Panc1 (cell line): ENCODE measurements at regions not wholly inside any gene's neighbourhood (a gene's known extent, or its start where the extent isn't known, plus 50 kb on each side); places are given as distances from the start of the nearest gene placed in this dataset.

Experiments used
- ATAC-seq: fragments of 200-7000 bp; cut with Tn5 transposase; 2 replicates; pipeline ENCODE4 v1.9.1; 2020; ENCODE audit warnings: mild to moderate bottlenecking, moderate library complexity
- BruUV-seq: library from RNA; stranded (reverse); fragments of 400-500 nt; replicated peaks from 2 replicates; lab custom pipeline; 2021; lab: Mats Ljungman, UMichigan
- CTCF ChIA-PET: fragments of 300-600 bp; sonication (Branson Sonifier 250); formaldehyde crosslinking; loops from one replicate; lab custom pipeline; 2022; ENCODE audit warnings: antibody characterized with exemption; lab: Charles Lee
- POLR2A ChIA-PET: fragments of 300-600 bp; sonication (Branson Sonifier 250); formaldehyde crosslinking; loops from one replicate; lab custom pipeline; 2022; ENCODE audit warnings: antibody characterized with exemption; lab: Charles Lee
- DNase-seq: peaks from one replicate; pipeline ENCODE4 v3.0.0-alpha.2; 2010; ENCODE audit warnings: low read depth, low spot score
- H3K27ac ChIP-seq: 2 replicates; pipeline ENCODE4 v1.5.1; 2011; ENCODE audit warnings: mild to moderate bottlenecking, low read length, inconsistent platforms
- H3K27me3 ChIP-seq: fragments of 200-500 bp; sonication (Bioruptor generic); 2 replicates; pipeline ENCODE4 v1.6.0; 2014; ENCODE audit warnings: low read length, inconsistent platforms; ENCODE audit not compliant: control insufficient read depth, insufficient read depth
- H3K36me3 ChIP-seq: fragments of 200-500 bp; sonication (Bioruptor generic); 2 replicates; pipeline ENCODE4 v1.5.1; 2014; ENCODE audit warnings: inconsistent platforms, mild to moderate bottlenecking, low read length, moderate library complexity; ENCODE audit not compliant: control insufficient read depth, insufficient read depth
- H3K4me1 ChIP-seq: 2 replicates; pipeline ENCODE4 v1.5.1; 2011; ENCODE audit warnings: inconsistent platforms, mild to moderate bottlenecking, low read length, moderate library complexity; ENCODE audit not compliant: control insufficient read depth, insufficient read depth
- H3K4me3 ChIP-seq, 2 experiments: 2 replicates each; pipeline ENCODE4 v1.5.1; 2011 to 2012; ENCODE audit warnings: low read depth in 2 of 2, low read length in 2 of 2, mild to moderate bottlenecking in 2 of 2, inconsistent platforms in 1 of 2, moderate library complexity in 1 of 2
- H3K9me3 ChIP-seq: fragments of 200-500 bp; sonication (Bioruptor generic); 2 replicates; pipeline ENCODE4 v1.5.1; 2014; ENCODE audit warnings: low read depth, mild to moderate bottlenecking, inconsistent platforms, low read length, moderate library complexity; ENCODE audit not compliant: control insufficient read depth, insufficient read depth
- CTCF ChIP-seq: fragments of 450-650 bp; IDR thresholded peaks from 2 replicates; pipeline ENCODE4 v1.5.1; 2017; ENCODE audit warnings: mild to moderate bottlenecking
- POLR2AphosphoS5 ChIP-seq: IDR thresholded peaks from 2 replicates; pipeline ENCODE4 v1.6.1; 2012; ENCODE audit warnings: mild to moderate bottlenecking, low read depth, low read length, moderate library complexity
- REST ChIP-seq, 2 experiments: IDR thresholded peaks; 2 replicates each; pipeline ENCODE4 v1.6.1; 2011 to 2012; ENCODE audit warnings: low read depth in 2 of 2, control low read depth in 1 of 2, low read length in 1 of 2, mild to moderate bottlenecking in 1 of 2, moderate library complexity in 1 of 2; ENCODE audit not compliant: insufficient read depth in 1 of 2
- SIN3A ChIP-seq: IDR thresholded peaks from 2 replicates; pipeline ENCODE4 v1.6.1; 2012; ENCODE audit warnings: low read depth, mild to moderate bottlenecking, low read length, moderate library complexity, borderline replicate concordance; ENCODE audit not compliant: insufficient read depth
- TCF7L2 ChIP-seq: IDR thresholded peaks from 2 replicates; pipeline ENCODE4 v1.6.1; 2011; ENCODE audit warnings: mild to moderate bottlenecking, low read depth, low read length, inconsistent platforms
- in situ Hi-C: cut with HindIII; loops from 2 replicates; pipeline ENCODE4 v1.10.0; 2016; ENCODE audit warnings: low sequenced_read_pairs, low pct_unique_long_range_greater_than_20kb
- intact Hi-C: fragments of 100-400 bp; cut with micrococcal nuclease; formaldehyde crosslinking; loops from one replicate; pipeline ENCODE4 v1.10.0; 2022; ENCODE audit not compliant: unreplicated experiment

GRCh38 chr6:155936127-155936526, 480.5 kb upstream of the NOX3 start:
- CTCF ChIA-PET, result no interaction called here
- H3K27me3 ChIP-seq, result no peaks in the 10 kb centered on the region
- intact Hi-C loops, result no loop called here
- DNase-seq (no peak), ATAC-seq (no peak)
- 0 out of 2 replicates have a peak, but pooled peaks cover 4% of the 10 kb centered on the region for H3K9me3 ChIP-seq
- no peaks in the 10 kb centered on the region for H3K4me1 ChIP-seq
- no peak overlapping the region for H3K4me3 ChIP-seq
- no TSS peak for BruUV-seq
- POLR2A ChIA-PET, result no interaction called here
- no peak for TF ChIP-seq CTCF
- no peak for TF ChIP-seq SIN3A
- TF ChIP-seq REST (IDR thresholded peaks at IDR 0.05; ENCODE audit: insufficient read depth in 1 of 2, low read depth in 2 of 2, low read length in 1 of 2), result no peak
- TF ChIP-seq TCF7L2, result no peak
- no peak for TF ChIP-seq POLR2AphosphoS5
- H3K27ac ChIP-seq, result no peak overlapping the region
- no peaks in the 10 kb centered on the region for H3K36me3 ChIP-seq
- in situ Hi-C loops, result no loop called here

GRCh38 chr6:155916846-155917624, 461.4 kb upstream of the NOX3 start:
- no TSS peak for BruUV-seq
- Histone ChIP-seq H3K27me3 (no peaks in the 10 kb centered on the region), H3K9me3 (no peaks in the 10 kb centered on the region), H3K27ac (no peak overlapping the region), H3K36me3 (no peaks in the 10 kb centered on the region), H3K4me1 (no peaks in the 10 kb centered on the region), H3K4me3 (no peak overlapping the region)
- no peak for DNase-seq
- ChIA-PET CTCF (no interaction called here), POLR2A (no interaction called here)
- in situ Hi-C loops (no loop called here), intact Hi-C loops (no loop called here)
- ATAC-seq, result no peak
- TF ChIP-seq CTCF (no peak), POLR2AphosphoS5 (no peak), TCF7L2 (no peak), REST (IDR thresholded peaks at IDR 0.05; ENCODE audit: insufficient read depth in 1 of 2, low read depth in 2 of 2, low read length in 1 of 2) (no peak), SIN3A (no peak)
